D341Med (cell line): ENCODE measurements at regions not wholly inside any gene's neighbourhood (a gene's known extent, or its start where the extent isn't known, plus 50 kb on each side); places are given as distances from the start of the nearest gene placed in this dataset.
"Not testable (repeated sequence)": the region's sequence is repeated elsewhere in the genome, so short reads cannot be mapped to it uniquely, and the experiment has no call there.

ENCODE experiments used
- DNase-seq: peaks from one replicate; pipeline ENCODE4 v3.0.0; 2012; ENCODE audit warnings: low spot score

- no peak for DNase-seq
These were observed 147.8 kb downstream of the CYP26A1 start for GRCh38 chr10:93221521-93221920.

DNA sequence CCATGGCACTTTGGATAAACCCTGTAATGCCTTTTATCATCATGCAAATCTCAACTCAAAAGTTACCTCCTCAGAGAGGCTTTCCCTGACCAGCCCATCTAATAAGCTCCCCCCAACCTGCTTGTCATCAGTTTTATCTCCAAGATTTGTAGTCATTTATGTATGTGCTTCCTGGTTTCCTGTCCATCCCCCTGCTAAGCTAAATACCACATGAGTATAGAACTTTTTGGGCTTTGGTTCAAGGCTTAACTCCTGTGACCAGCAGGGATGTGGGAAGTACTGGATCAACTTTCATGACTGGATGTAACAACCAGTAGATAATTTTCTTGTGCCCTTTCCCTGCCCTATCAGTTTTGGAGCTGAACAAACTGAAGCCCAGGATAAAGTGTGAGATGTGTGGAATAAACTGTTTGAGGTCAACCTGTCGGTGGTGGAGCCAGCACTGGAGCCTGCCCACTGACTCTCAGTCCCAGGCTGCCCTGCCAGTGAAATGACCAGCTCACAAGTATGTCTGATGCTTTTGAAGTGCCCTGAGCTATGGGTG is 148.6 kb downstream of the CYP26A1 start:
- DNase-seq = no peak

GRCh38 chr10:93222876-93223275 is 149.2 kb downstream of the CYP26A1 start:
- no peak for DNase-seq

DNA sequence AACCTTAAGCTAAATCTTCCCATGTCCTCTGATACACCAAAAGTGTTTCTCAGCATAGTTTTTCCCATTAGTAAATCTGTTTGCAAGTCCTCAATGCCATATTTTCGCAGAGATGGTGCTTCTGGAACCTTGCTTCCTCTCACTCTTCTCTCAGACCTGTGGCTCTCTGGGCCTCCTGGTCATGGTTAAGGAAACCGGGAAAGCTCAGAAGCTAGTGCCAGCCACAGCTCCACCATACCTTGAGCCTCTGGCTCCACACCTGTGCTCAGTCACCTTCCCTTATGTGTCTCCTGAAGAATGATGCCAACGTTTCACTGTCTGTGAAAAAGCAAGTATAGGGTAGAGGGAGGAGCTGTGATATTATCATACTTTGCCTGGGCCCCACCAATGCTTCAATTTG is 149.6 kb downstream of the CYP26A1 start:
- no peak for DNase-seq

DNA sequence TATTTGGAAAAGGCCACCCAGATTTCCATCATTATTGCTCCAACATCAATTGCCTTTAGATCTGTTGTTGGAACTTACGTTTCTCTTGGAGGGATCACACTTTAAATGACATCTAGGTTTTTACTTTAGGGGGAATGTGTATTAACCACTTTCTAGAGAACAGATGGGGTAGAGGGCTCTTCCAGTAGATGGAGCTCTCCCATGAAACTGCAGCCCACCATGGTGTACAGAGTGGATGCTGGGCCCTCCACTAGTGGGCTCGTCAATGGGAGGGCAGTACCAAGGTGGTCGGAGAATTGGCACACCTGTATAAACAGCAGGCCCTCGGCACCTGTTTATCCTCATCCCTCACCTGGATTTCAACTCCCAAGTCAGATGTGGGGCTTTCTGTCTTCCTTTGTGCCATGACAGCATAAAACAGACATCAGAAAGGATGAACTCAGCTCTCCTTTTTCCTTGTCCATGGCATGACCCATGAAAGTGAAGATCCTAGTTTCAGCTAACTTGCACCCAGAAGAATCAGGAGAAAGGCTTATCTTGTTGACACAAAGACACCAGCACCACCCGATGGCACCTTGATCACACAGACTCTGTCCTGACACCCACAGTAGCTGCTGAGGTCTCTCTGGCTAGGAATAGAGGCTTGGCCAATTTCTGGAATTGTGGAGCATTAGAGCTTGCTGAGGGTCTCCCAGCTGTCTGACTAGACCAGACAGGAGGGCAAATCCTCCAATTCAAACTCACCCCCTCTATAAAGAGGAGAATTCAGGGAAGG is 150.5 kb downstream of the CYP26A1 start:
- DNase-seq = no peak

DNA sequence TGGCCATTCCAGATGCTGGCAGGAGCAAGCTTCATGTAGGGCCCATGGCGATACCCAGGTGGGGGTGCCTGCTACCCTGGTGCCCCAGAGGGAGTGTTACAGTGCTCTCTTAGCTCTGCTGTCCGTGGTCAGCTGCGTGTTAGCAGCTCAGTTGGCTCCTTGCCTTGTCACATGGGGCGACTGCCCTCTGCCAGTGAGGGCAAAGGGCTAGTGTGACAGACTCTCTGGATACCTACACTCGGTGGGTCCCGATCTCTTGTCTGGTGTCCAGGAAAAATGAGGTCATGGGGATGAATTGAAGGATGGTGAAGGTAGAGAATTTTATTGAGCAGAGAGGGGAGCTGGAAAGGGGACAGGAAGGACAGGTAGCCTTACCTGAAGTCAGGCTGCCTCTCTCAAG is 152.2 kb downstream of the CYP26A1 start:
- no peak for DNase-seq

DNA sequence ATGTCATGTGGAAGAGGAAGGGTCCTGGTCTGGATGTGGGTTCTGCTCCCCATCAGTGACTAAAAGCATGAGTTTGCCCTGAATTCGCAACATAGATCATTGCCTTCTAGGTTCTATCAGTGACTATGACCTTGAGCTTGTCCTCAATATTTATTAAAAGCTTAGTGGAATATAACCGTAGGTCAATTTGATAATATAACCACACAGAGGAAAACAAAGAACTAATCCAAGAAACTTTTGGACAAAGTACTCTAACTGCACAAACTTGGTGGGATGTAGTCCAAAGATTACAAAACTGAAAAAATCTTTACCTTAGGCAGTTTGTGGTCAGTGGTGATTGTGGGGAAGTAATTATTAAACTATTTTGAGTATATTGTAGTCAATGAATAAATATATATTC is 152.9 kb downstream of the CYP26A1 start:
- DNase-seq = no peak

- not testable (repeated sequence) for DNase-seq
These were observed 156.9 kb downstream of the CYP26A1 start for GRCh38 chr10:93230596-93230995.

DNA sequence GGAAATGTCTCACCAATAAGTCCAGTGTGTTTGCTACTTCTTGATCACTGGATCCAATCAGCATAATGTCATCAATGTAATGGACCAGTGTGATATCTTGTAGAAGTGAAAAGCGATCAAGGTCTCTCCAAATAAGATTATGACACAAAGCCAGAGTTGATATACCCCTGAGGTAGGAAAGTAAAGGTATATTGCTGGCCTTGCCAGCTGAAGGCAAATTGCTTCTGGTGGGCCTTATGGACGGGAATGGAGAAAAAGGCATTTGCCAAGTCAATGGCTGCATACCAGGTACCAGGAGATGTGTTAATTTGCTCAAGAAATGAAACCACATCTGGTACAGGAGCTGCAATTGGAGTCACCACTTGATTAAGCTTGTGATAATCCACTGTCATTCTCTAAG is 158.5 kb downstream of the CYP26A1 start:
- DNase-seq = not testable (repeated sequence)

GRCh38 chr10:93234940-93235339 is 161.2 kb downstream of the CYP26A1 start:
- not testable (repeated sequence) for DNase-seq

DNA sequence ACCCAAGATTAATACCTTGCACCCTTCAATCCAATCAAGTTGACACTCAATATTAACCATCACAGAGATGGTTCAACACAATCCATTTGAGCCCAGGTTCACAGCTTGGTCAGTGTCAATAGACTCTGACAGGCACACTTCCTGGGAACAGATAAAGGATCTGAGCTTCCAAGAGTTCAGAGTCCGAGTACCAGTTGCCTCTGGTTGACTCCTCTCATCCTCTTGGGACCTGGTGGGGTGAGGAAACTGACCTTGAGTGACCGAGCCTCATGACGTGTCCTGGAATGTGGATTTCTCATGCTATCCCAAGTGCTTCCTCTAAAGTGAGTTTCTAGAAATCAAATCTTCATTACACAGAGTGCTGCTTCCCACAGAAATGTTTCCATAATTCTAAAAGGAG is 162.0 kb downstream of the CYP26A1 start:
- no peak for DNase-seq

DNA sequence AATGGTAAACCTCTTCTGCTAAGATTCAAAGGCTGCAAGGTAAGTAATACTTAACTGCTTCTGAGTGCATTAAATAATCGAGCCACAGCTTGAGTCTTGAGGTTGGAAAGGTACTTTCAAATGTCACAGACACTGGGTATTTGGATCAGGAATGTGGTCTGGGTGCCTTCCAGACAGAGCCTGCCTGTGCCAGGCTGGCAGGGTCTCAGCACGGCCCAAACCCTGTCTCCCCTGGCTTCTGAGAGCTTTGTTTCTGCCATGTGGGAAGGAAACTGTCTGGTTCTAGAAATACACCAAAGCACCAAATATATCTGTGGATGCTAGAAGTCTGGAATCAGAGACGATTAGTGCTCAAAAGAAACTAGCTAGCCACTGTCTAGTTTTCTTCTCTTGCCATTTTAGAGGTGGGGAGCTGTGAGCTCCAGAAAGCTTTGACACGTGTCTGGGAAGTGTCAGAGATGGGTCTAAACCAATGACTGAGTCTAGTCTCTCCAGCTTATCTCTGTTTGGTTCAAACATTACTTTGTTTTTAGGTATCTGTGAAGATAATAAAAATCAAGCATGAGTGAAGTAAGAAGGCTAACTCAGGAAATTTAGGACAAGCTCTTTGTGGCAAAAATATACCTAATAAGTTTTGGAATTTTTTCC is 162.8 kb downstream of the CYP26A1 start:
- DNase-seq = no peak

DNA sequence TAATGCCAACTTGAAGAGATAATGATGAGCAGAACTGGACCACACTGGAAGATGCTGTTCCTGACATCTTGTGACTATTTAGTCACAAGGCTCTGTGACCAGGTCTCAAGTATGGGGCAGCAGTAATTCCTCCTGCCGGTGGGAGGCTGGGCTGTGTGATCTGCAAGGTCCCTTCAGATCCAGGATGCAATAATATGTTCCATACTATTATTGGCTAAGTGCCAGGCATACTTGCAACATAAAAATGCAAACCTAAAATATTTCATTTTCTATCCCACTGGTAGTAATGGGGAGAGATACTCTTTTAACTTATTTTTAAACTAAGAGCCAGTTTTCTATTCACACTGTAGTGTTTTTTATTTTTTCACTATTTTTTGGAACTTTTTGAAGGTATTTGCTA is 171.5 kb downstream of the CYP26A1 start:
- no peak for DNase-seq

DNA sequence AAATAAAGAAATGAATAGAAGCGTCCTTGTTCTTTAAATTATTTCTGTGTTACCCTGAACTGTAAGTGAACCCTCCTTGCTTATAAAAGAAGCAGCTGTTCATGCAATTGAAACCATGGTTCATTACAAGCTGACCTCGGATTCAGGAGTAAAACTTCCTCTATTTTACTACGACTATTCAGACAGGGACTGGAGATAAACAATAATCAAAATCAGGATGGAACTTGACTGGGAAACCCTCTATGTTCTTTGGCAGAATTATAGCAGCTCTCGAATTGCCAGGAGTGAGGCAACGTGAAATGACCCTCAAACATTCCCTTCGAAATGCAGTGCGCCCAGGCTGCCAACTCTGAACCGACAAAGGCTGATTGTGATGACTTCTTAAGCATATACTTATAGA is 172.1 kb downstream of the CYP26A1 start:
- no peak for DNase-seq

- peak; percentile 57 for DNase-seq
These were observed 175.0 kb downstream of the CYP26A1 start for GRCh38 chr10:93248583-93249227.

GRCh38 chr10:93250010-93250409 is 176.3 kb downstream of the CYP26A1 start:
- no peak for DNase-seq

DNA sequence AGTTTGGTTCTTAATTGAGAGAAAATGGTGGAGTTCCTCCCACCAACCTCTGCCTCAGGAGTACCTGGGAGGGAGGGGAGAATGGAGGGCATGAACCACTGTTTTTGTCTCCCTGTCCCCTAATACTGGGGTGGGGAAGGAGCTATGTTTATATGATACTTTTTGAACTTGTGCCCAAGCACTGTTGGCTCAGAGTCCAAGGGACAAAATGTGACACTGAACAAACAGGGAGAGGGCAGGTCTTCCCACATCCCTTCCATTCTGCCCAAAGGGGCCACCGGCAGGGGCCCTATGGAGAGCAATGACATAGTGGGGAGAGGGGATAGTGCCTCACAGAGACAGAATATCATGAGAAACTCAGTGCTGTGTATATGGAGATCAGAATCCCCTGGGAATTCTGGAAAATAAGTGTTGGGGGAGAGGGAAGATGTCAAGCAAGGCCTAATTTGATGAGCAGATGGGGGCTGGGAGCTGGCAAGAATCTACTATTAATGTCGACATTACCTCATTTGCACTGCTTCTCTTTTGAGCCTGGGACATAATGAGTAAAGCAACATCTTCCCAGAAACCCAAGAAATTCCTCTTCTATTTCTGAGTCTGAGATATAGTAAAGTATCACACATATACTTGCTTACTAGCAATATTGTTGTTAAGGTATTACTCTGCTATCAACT is 180.6 kb downstream of the CYP26A1 start:
- DNase-seq = no peak

DNA sequence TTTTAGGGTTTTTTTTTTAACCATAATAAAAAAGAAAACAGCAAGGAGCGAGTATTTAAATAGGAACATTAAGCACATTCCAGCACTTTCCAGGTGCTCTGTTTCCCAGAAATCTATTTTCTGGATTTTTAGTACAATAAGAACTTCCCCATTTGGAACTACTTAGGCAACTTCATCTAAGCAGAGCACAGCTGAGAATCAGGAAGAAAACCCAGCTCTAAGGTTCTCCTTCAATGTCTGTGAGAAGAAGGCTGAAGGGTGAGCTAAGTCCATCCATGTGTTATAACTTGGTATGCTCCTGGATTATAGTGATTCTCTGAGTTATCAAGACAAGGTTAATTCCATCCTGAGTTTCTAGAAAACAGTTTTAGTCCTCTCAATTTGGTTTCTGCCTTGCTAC is 181.9 kb downstream of the CYP26A1 start:
- no peak for DNase-seq
